Neuronal stem cell (in vitro differentiated cells): ENCODE measurements at regions not wholly inside any gene's neighbourhood (a gene's known extent, or its start where the extent isn't known, plus 50 kb on each side); places are given as distances from the start of the nearest gene placed in this dataset.

ENCODE experiments used
- DNase-seq: peaks from one replicate; pipeline ENCODE4 v3.0.0-alpha.2; 2013; ENCODE audit warnings: low spot score
- H2AFZ ChIP-seq: one replicate; pipeline ENCODE4 v1.6.1; 2013; ENCODE audit warnings: mild to moderate bottlenecking, low read length, inconsistent platforms
- H2AK5ac ChIP-seq: 2 replicates; pipeline ENCODE4 v1.6.1; 2013; ENCODE audit warnings: low read depth, mild to moderate bottlenecking, inconsistent platforms, low read length, moderate library complexity, mixed read lengths
- H2BK120ac ChIP-seq: 2 replicates; pipeline ENCODE4 v1.6.1; 2013; ENCODE audit warnings: low read depth, mild to moderate bottlenecking, inconsistent platforms, low read length, moderate library complexity, mixed read lengths
- H2BK12ac ChIP-seq: one replicate; pipeline ENCODE4 v1.6.1; 2013; ENCODE audit warnings: low read length, inconsistent platforms
- H2BK15ac ChIP-seq: 2 replicates; pipeline ENCODE4 v1.6.1; 2013; ENCODE audit warnings: mild to moderate bottlenecking, low read length, inconsistent platforms, mixed read lengths
- H2BK5ac ChIP-seq: one replicate; pipeline ENCODE4 v1.6.1; 2013; ENCODE audit warnings: inconsistent platforms, mild to moderate bottlenecking, low read length, moderate library complexity
- H3K14ac ChIP-seq: one replicate; pipeline ENCODE4 v1.6.1; 2013; ENCODE audit warnings: low read length, inconsistent platforms
- H3K18ac ChIP-seq: 2 replicates; pipeline ENCODE4 v1.6.1; 2013; ENCODE audit warnings: low read length, inconsistent platforms
- H3K23ac ChIP-seq: 2 replicates; pipeline ENCODE4 v1.6.1; 2013; ENCODE audit warnings: low read depth, mild to moderate bottlenecking, mixed read lengths, low read length, inconsistent platforms; ENCODE audit not compliant: poor library complexity
- H3K27ac ChIP-seq: replicated peaks from 3 replicates; pipeline ENCODE4 v1.5.1; 2013; ENCODE audit warnings: low read length, inconsistent platforms
- H3K27me3 ChIP-seq, 3 experiments: 2 replicates each; pipeline ENCODE4 v1.6.1; 2013; ENCODE audit warnings: low read length in 3 of 3, mild to moderate bottlenecking in 2 of 3, inconsistent platforms in 1 of 3, low read depth in 1 of 3, mixed read lengths in 1 of 3, moderate library complexity in 1 of 3; ENCODE audit not compliant: control insufficient read depth in 3 of 3, insufficient read depth in 3 of 3
- H3K36me3 ChIP-seq, 2 donors: replicated peaks in 1 of 2; 2 replicates each; pipeline ENCODE4 v1.6.1; 2013; ENCODE audit warnings: low read length in 2 of 2; ENCODE audit not compliant: control insufficient read depth in 2 of 2, insufficient read depth in 2 of 2
- H3K4ac ChIP-seq: 2 replicates; pipeline ENCODE4 v1.6.1; 2013; ENCODE audit warnings: inconsistent platforms, mild to moderate bottlenecking, low read length, moderate library complexity
- H3K4me1 ChIP-seq, 2 donors: 1 replicate in 1 of 2; 2 replicates in 1 of 2; pipeline ENCODE4 v1.6.1; 2013; ENCODE audit warnings: low read length in 2 of 2, low read depth in 1 of 2; ENCODE audit not compliant: control insufficient read depth in 2 of 2, insufficient read depth in 1 of 2
- H3K4me2 ChIP-seq: one replicate; pipeline ENCODE4 v1.6.1; 2013; ENCODE audit warnings: mild to moderate bottlenecking, low read length, inconsistent platforms; ENCODE audit not compliant: insufficient read depth, poor library complexity, severe bottlenecking
- H3K4me3 ChIP-seq, 2 donors: 2 replicates each; pipeline ENCODE4 v1.5.1; 2013; ENCODE audit warnings: low read length in 2 of 2, mild to moderate bottlenecking in 2 of 2, inconsistent platforms in 1 of 2, moderate library complexity in 1 of 2
- H3K79me1 ChIP-seq: one replicate; pipeline ENCODE4 v1.6.1; 2013; ENCODE audit warnings: low read depth, mild to moderate bottlenecking, inconsistent platforms, low read length, moderate library complexity
- H3K9ac ChIP-seq: one replicate; pipeline ENCODE4 v1.6.1; 2013; ENCODE audit warnings: mild to moderate bottlenecking, low read depth, low read length, inconsistent platforms; ENCODE audit not compliant: poor library complexity
- H3K9me3 ChIP-seq, 2 donors: replicated peaks in 1 of 2; 2 replicates each; pipeline versions ENCODE3 to v1.6.1; 2013; ENCODE audit warnings: low read length in 2 of 2, mild to moderate bottlenecking in 2 of 2, inconsistent platforms in 1 of 2, low read depth in 1 of 2, mixed read lengths in 1 of 2, moderate library complexity in 1 of 2; ENCODE audit not compliant: control insufficient read depth in 2 of 2, insufficient read depth in 1 of 2
- H4K8ac ChIP-seq: one replicate; pipeline ENCODE4 v1.6.1; 2013; ENCODE audit warnings: low read depth, mild to moderate bottlenecking, inconsistent platforms, low read length, moderate library complexity
- H4K91ac ChIP-seq: one replicate; pipeline ENCODE4 v1.6.1; 2013; ENCODE audit warnings: low read length, low read depth, mild to moderate bottlenecking, inconsistent platforms; ENCODE audit not compliant: poor library complexity
- WGBS, 2 donors: extraction: QIAGEN DNeasy Blood & Tissue Kit; methylation state at CpG; one replicate each; pipeline ENCODE4 v1.1.7; 2013; ENCODE audit warnings: missing lambda C conversion rate in 2 of 2, mixed read lengths in 1 of 2; ENCODE audit not compliant: insufficient read length in 2 of 2, insufficient replicate concordance in 1 of 2; ENCODE audit errors: extremely low coverage in 2 of 2; 5-methylcytosine and 5-hydroxymethylcytosine counted together

GRCh38 chr5:109938453-109938852 lies 248.7 kb downstream of the MAN2A1 start:
- no peak overlapping the region for H4K91ac ChIP-seq
- no peaks in the 10 kb centered on the region for H3K9me3 ChIP-seq
- H3K9ac ChIP-seq: no peak overlapping the region
- no CpG with 5 or more reads among the region's 2 CpGs for WGBS, 2 donors
- H3K4me1 ChIP-seq: peaks cover 0 to 15% of the 10 kb centered on the region in 2 donors
- no peaks in the 10 kb centered on the region for H3K79me1 ChIP-seq
- H2AK5ac ChIP-seq: no peak overlapping the region
- no peak overlapping the region for H3K4me3 ChIP-seq
- H3K4ac ChIP-seq: no peak overlapping the region
- no peak overlapping the region for H3K27ac ChIP-seq
- no peaks in the 10 kb centered on the region for H3K36me3 ChIP-seq
- no peak overlapping the region for H2BK15ac ChIP-seq
- no peak overlapping the region for H2BK120ac ChIP-seq
- H2BK12ac ChIP-seq: no peak overlapping the region
- no peak overlapping the region for H2AFZ ChIP-seq
- no peak overlapping the region for H3K14ac ChIP-seq
- no peaks in the 10 kb centered on the region for H3K27me3 ChIP-seq
- H4K8ac ChIP-seq: no peak overlapping the region
- no peak overlapping the region for H3K4me2 ChIP-seq
- no peak for DNase-seq
- H3K18ac ChIP-seq: no peak overlapping the region
- no peak overlapping the region for H2BK5ac ChIP-seq
- no peak overlapping the region for H3K23ac ChIP-seq

GRCh38 chr5:109939116-109939682 lies 249.5 kb downstream of the MAN2A1 start:
- Histone ChIP-seq H3K9me3 (no peaks in the 10 kb centered on the region), H2BK15ac (no peak overlapping the region), H2AFZ (no peak overlapping the region), H2BK5ac (no peak overlapping the region), H3K27me3 (no peaks in the 10 kb centered on the region), H3K9ac (no peak overlapping the region), H3K14ac (no peak overlapping the region), H3K18ac (no peak overlapping the region), H3K4ac (no peak overlapping the region), H2BK12ac (no peak overlapping the region), H3K79me1 (no peaks in the 10 kb centered on the region), H3K4me1 (peaks cover 0 to 15% of the 10 kb centered on the region in 2 donors), H3K4me3 (no peak overlapping the region), H2BK120ac (no peak overlapping the region), H3K23ac (no peak overlapping the region), H2AK5ac (no peak overlapping the region), H3K4me2 (no peak overlapping the region), H3K36me3 (no peaks in the 10 kb centered on the region), H3K27ac (no peak overlapping the region), H4K91ac (no peak overlapping the region), H4K8ac (no peak overlapping the region)
- no CpG with 5 or more reads among the region's 7 CpGs for WGBS, 2 donors
- no peak for DNase-seq

DNA sequence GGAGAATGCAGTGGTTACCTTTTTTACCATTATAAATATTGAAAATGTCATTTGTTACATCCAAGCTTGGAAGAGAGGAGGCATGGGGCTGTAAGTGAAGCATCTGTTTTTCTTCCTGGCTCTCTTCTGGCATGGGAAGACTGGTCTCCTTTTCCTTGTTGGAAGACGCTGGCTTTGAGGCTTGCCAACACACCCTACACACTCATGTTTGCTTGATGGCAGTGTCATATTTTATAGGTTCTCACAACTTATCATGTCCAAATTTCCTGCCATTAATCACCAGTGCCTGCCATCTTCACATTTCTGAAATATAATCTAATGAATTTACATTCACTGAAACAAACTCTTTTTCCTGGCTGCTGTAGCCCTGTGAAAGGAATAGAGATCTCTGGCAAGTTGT lies 252.9 kb downstream of the MAN2A1 start:
- H3K36me3 ChIP-seq: no peaks in the 10 kb centered on the region
- H2BK120ac ChIP-seq: no peak overlapping the region
- no CpG with 5 or more reads among the region's 1 CpG for WGBS, 2 donors
- no peak overlapping the region for H3K9ac ChIP-seq
- H3K9me3 ChIP-seq: no peaks in the 10 kb centered on the region
- H3K23ac ChIP-seq: no peak overlapping the region
- no peak overlapping the region for H3K4me3 ChIP-seq
- H3K4me1 ChIP-seq: peaks cover 8 to 9% of the 10 kb centered on the region in 2 donors
- no peak overlapping the region for H2BK12ac ChIP-seq
- no peak overlapping the region for H3K18ac ChIP-seq
- no peak for DNase-seq
- no peak overlapping the region for H2AFZ ChIP-seq
- no peaks in the 10 kb centered on the region for H3K79me1 ChIP-seq
- H3K4ac ChIP-seq: no peak overlapping the region
- no peak overlapping the region for H2AK5ac ChIP-seq
- no peak overlapping the region for H4K8ac ChIP-seq
- no peak overlapping the region for H2BK5ac ChIP-seq
- H4K91ac ChIP-seq: no peak overlapping the region
- no peaks in the 10 kb centered on the region for H3K27me3 ChIP-seq
- no peak overlapping the region for H3K14ac ChIP-seq
- H3K4me2 ChIP-seq: no peak overlapping the region
- H2BK15ac ChIP-seq: no peak overlapping the region
- no peak overlapping the region for H3K27ac ChIP-seq

DNA sequence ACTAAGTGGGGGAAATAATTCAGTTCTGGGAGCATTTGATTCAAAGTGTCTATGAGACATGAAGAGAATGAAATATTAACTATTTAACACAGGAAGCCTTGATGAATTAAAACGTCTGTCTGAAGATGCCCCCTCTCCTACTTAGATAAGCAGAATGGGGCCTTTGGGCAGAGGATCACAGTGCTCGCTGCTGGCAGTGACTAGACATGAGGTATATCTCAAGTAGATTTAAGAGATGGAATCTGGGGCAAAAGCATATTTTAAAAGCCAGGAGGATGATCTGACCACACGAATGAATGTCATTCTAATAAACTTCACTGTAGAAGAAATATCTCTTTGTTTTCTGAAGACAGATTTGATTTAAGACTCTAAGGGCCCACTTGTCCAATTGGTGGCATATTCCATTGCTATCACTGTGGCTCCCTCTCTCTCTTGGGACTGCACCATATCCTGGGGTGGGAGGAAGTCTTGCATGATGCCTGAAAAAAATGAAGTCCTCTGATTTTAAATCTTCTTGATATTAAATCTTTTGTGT lies 254.0 kb downstream of the MAN2A1 start:
- Histone ChIP-seq H2BK120ac (no peak overlapping the region), H3K4me3 (no peak overlapping the region)

More for the DNA sequence above, 254.0 kb downstream of the MAN2A1 start:
- no peaks in the 10 kb centered on the region for H3K9me3 ChIP-seq
- H3K27ac ChIP-seq: no peak overlapping the region
- H3K4ac ChIP-seq: no peak overlapping the region
- no peak overlapping the region for H2BK15ac ChIP-seq
- no peak overlapping the region for H3K4me2 ChIP-seq
- no peak overlapping the region for H3K23ac ChIP-seq
- no peak overlapping the region for H2AK5ac ChIP-seq
- no peak overlapping the region for H4K91ac ChIP-seq
- no peaks in the 10 kb centered on the region for H3K27me3 ChIP-seq
- H3K79me1 ChIP-seq: no peaks in the 10 kb centered on the region
- no peaks in the 10 kb centered on the region for H3K36me3 ChIP-seq
- H3K18ac ChIP-seq: no peak overlapping the region
- no peak overlapping the region for H2AFZ ChIP-seq
- H3K9ac ChIP-seq: no peak overlapping the region
- H2BK5ac ChIP-seq: no peak overlapping the region
- no peak overlapping the region for H2BK12ac ChIP-seq
- H4K8ac ChIP-seq: no peak overlapping the region
- H3K4me1 ChIP-seq: peaks cover 8 to 9% of the 10 kb centered on the region in 2 donors
- H3K14ac ChIP-seq: no peak overlapping the region
- no peak for DNase-seq
- WGBS, 2 donors: no CpG with 5 or more reads among the region's 3 CpGs
